ENCODE measurements at regions not wholly inside any gene's neighbourhood (a gene's known extent, or its start where the extent isn't known, plus 50 kb on each side); places are given as distances from the start of the nearest gene placed in this dataset.
"Not testable (repeated sequence)": the region's sequence is repeated elsewhere in the genome, so short reads cannot be mapped to it uniquely, and the experiment has no call there.

DNA sequence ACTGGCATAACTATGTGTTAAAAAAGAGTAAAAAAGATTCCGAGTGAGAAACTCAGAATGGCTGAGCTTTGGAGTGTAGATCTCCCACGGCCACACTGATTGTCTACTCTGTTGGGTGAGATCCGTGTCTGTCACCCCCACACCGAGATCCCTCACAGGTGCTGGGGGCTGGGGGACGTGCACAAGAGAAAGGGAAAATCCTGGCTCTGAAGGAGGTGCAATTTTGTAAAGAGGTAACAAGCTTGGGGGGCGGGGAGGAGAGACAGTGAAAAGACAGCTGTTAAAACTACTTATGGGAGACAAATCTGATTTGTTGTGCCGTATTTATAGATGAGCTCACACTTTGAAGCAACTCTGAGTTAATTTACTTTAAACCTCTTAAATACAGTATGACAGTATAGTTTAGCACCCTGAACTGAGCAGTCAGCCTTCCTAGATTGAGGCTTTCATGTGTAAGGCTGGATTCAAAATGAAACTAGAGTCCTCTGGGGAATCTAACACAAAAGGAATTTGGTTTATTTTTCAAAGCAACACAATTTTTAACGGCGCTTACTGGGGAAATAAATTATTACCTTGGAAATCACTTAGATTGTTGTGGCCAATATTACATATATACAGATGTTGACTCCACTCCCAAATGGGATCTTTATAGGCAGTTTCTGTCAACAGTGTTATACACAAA, 167.4 kb upstream of the RGS6 start:
- DNase-seq (no peak), ATAC-seq (ENCODE audit: insufficient read depth, low FRiP score) (no peak)
- no peaks in the 10 kb centered on the region for H3K27me3 ChIP-seq (ENCODE audit: control insufficient read depth in 3 of 3, insufficient read depth in 3 of 3, low read length in 2 of 3)
- H3K27ac ChIP-seq (ENCODE audit: low read depth in 1 of 2, low read length in 1 of 2): no peak overlapping the region
- 65 to 71% methylated on average over 9 of the region's 9 CpGs for WGBS, 2 donors
- no peak overlapping the region for H3K9ac ChIP-seq (ENCODE audit: insufficient read depth in 1 of 2, low read length in 2 of 2)
- no peak for TF ChIP-seq CTCF (IDR thresholded peaks at IDR 0.05; ENCODE audit: control extremely low read depth, extremely low read depth)
- H3K9me3 ChIP-seq (ENCODE audit: control insufficient read depth in 4 of 4, insufficient read depth in 3 of 4, low read length in 3 of 4): peaks cover 0 to 3% (median 1%) of the 10 kb centered on the region in 4 donors
- peaks cover 0 to 3% (median 0%) of the 10 kb centered on the region in 5 donors for H3K4me1 ChIP-seq (ENCODE audit: control insufficient read depth in 5 of 5, insufficient read depth in 5 of 5, low read length in 5 of 5)
- H3K36me3 ChIP-seq (ENCODE audit: control insufficient read depth in 4 of 4, insufficient read depth in 4 of 4, low read length in 4 of 4): no peaks in the 10 kb centered on the region
- no peak overlapping the region for H3K4me3 ChIP-seq

DNA sequence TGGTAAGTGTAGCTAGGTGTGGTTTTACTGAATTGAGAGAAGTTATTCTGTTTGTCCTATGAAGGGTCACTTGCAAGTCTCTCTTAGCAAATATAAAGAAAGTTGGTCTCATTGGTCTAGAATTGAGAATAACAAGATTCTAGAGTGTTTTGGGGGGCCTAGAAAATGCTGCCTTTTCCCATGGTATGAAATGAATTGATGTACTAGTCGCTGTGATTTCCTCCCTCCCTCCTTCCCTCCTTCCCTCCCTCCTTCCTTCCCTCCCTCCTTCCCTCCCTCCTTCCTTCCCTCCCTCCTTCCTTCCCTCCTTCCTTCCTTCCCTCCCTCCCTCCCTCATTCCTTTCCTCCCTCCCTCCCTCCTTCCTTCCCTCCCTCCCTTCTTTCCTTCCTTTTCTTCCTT, 166.7 kb upstream of the RGS6 start:
- H3K27ac ChIP-seq (ENCODE audit: low read depth in 1 of 2, low read length in 1 of 2): no peak overlapping the region
- no peak for DNase-seq
- 64 to 78% methylated on average over 1 of the region's 1 CpG for WGBS, 2 donors
- no peak for TF ChIP-seq CTCF (IDR thresholded peaks at IDR 0.05; ENCODE audit: control extremely low read depth, extremely low read depth)
- H3K36me3 ChIP-seq (ENCODE audit: control insufficient read depth in 4 of 4, insufficient read depth in 4 of 4, low read length in 4 of 4): no peaks in the 10 kb centered on the region
- no peak overlapping the region for H3K9ac ChIP-seq (ENCODE audit: insufficient read depth in 1 of 2, low read length in 2 of 2)
- no peak overlapping the region for H3K4me3 ChIP-seq
- no peak for ATAC-seq (ENCODE audit: insufficient read depth, low FRiP score)
- H3K9me3 ChIP-seq (ENCODE audit: control insufficient read depth in 4 of 4, insufficient read depth in 3 of 4, low read length in 3 of 4): peaks cover 0 to 3% (median 1%) of the 10 kb centered on the region in 4 donors
- H3K27me3 ChIP-seq (ENCODE audit: control insufficient read depth in 3 of 3, insufficient read depth in 3 of 3, low read length in 2 of 3): no peaks in the 10 kb centered on the region
- H3K4me1 ChIP-seq (ENCODE audit: control insufficient read depth in 5 of 5, insufficient read depth in 5 of 5, low read length in 5 of 5): peaks cover 0 to 3% (median 0%) of the 10 kb centered on the region in 5 donors

- TF ChIP-seq CTCF (IDR thresholded peaks at IDR 0.05; ENCODE audit: control extremely low read depth, extremely low read depth): no peak
- WGBS, 2 donors: 92 to 94% methylated on average over 3 of the region's 3 CpGs
- Histone ChIP-seq H3K27me3 (ENCODE audit: control insufficient read depth in 3 of 3, insufficient read depth in 3 of 3, low read length in 2 of 3) (no peaks in the 10 kb centered on the region), H3K4me1 (ENCODE audit: control insufficient read depth in 5 of 5, insufficient read depth in 5 of 5, low read length in 5 of 5) (peaks cover 0 to 2% (median 0%) of the 10 kb centered on the region in 5 donors), H3K27ac (ENCODE audit: low read depth in 1 of 2, low read length in 1 of 2) (no peak overlapping the region), H3K9me3 (ENCODE audit: control insufficient read depth in 4 of 4, insufficient read depth in 3 of 4, low read length in 3 of 4) (peaks cover 0 to 10% (median 0%) of the 10 kb centered on the region in 4 donors), H3K4me3 (no peak overlapping the region), H3K36me3 (ENCODE audit: control insufficient read depth in 4 of 4, insufficient read depth in 4 of 4, low read length in 4 of 4) (no peaks in the 10 kb centered on the region), H3K9ac (ENCODE audit: insufficient read depth in 1 of 2, low read length in 2 of 2) (no peak overlapping the region)
- no peak for DNase-seq
- ATAC-seq (ENCODE audit: insufficient read depth, low FRiP score): no peak
Observed at GRCh38 chr14:71770431-71770830, 161.8 kb upstream of the RGS6 start.

- H3K9ac ChIP-seq (ENCODE audit: insufficient read depth in 1 of 2, low read length in 2 of 2); H3K4me3 ChIP-seq; ATAC-seq (ENCODE audit: insufficient read depth, low FRiP score); H3K4me1 ChIP-seq (ENCODE audit: control insufficient read depth in 5 of 5, insufficient read depth in 5 of 5, low read length in 5 of 5); DNase-seq; H3K36me3 ChIP-seq (ENCODE audit: control insufficient read depth in 4 of 4, insufficient read depth in 4 of 4, low read length in 4 of 4); H3K27ac ChIP-seq (ENCODE audit: low read depth in 1 of 2, low read length in 1 of 2); H3K27me3 ChIP-seq (ENCODE audit: control insufficient read depth in 3 of 3, insufficient read depth in 3 of 3, low read length in 2 of 3): not testable (repeated sequence)
- H3K9me3 ChIP-seq (ENCODE audit: control insufficient read depth in 4 of 4, insufficient read depth in 3 of 4, low read length in 3 of 4): peaks cover 0 to 10% (median 0%) of the 10 kb centered on the region in 4 donors
- 88 to 94% methylated on average over 4 of the region's 4 CpGs for WGBS, 2 donors
Observed at GRCh38 chr14:71771421-71771820, 160.8 kb upstream of the RGS6 start.

- not testable (repeated sequence) for H3K36me3 ChIP-seq (ENCODE audit: control insufficient read depth in 4 of 4, insufficient read depth in 4 of 4, low read length in 4 of 4); ATAC-seq (ENCODE audit: insufficient read depth, low FRiP score); DNase-seq; H3K27ac ChIP-seq (ENCODE audit: low read depth in 1 of 2, low read length in 1 of 2); H3K4me1 ChIP-seq (ENCODE audit: control insufficient read depth in 5 of 5, insufficient read depth in 5 of 5, low read length in 5 of 5); H3K4me3 ChIP-seq; H3K9ac ChIP-seq (ENCODE audit: insufficient read depth in 1 of 2, low read length in 2 of 2); H3K27me3 ChIP-seq (ENCODE audit: control insufficient read depth in 3 of 3, insufficient read depth in 3 of 3, low read length in 2 of 3)
- WGBS, 2 donors: 96% methylated on average over 17 of the region's 17 CpGs
- H3K9me3 ChIP-seq (ENCODE audit: control insufficient read depth in 4 of 4, insufficient read depth in 3 of 4, low read length in 3 of 4): peaks cover 0 to 10% (median 0%) of the 10 kb centered on the region in 4 donors
Observed at GRCh38 chr14:71771996-71772395, 160.2 kb upstream of the RGS6 start.

Measured in lung (tissue), 11 donors.